Stimulated activated memory B cell treated with anti-CD40 and anti-IgM and Interleukin-4, amounts not matched to agents 10 μg/mL and 1 μg/mL and 100 μg/mL, for 72 hours (primary cell): ENCODE measurements at regions not wholly inside any gene's neighbourhood (a gene's known extent, or its start where the extent isn't known, plus 50 kb on each side); places are given as distances from the start of the nearest gene placed in this dataset.

Experiments
- ATAC-seq: fragments of 150-1000 bp; cut with Tn5 transposase; 2 replicates; pipeline ENCODE4 v1.10.0; 2021
- H3K27ac Mint-ChIP-seq: one replicate; pipeline ENCODE4 v1.8.0; 2022; ENCODE audit warnings: mild to moderate bottlenecking, mixed read lengths
- H3K27me3 Mint-ChIP-seq: one replicate; pipeline ENCODE4 v1.8.0; 2022; ENCODE audit warnings: mixed read lengths
- H3K36me3 Mint-ChIP-seq: one replicate; pipeline ENCODE4 v1.8.0; 2022; ENCODE audit warnings: mixed read lengths
- H3K4me1 Mint-ChIP-seq: one replicate; pipeline ENCODE4 v1.8.0; 2022; ENCODE audit warnings: mixed read lengths
- H3K4me3 Mint-ChIP-seq: one replicate; pipeline ENCODE4 v1.8.0; 2022; ENCODE audit warnings: mild to moderate bottlenecking, moderate library complexity, mixed read lengths
- H3K9me3 Mint-ChIP-seq: one replicate; pipeline ENCODE4 v1.8.0; 2022; ENCODE audit warnings: mixed read lengths

GRCh38 chr5:6183391-6184390, 194.7 kb downstream of the MED10 start:
- Mint-ChIP-seq H3K27ac (no peak overlapping the region), H3K27me3 (peaks cover 15% of the 10 kb centered on the region), H3K36me3 (no peaks in the 10 kb centered on the region), H3K9me3 (no peaks in the 10 kb centered on the region), H3K4me3 (no peak overlapping the region), H3K4me1 (peaks cover 16% of the 10 kb centered on the region)
- ATAC-seq = no peak

DNA sequence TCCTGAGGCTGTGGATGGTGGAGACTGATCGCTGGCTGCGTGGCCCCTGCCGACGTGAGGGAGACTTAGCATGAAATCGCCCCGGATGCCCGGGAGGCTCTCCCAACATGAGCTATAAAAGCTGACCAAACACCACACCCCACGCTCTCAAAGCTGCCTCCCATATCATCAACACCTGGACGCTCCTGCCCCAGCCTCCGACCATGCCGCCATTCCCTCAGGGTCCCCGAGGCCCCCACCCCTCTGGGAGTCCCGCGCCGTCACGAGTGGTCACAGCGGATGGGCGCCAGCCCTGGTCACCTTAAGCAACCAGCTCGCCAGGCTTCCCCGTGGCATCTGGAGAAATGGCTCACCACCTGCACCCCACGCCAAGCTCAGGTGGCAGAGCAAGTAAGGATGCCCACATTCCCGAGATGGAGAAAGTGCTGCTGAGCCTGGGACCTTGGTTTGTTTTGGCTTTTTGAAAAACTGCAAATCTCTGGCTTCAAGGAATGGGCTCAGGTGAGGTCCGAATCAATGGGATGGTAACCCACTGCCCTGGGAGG, 196.0 kb downstream of the MED10 start:
- H3K4me1 Mint-ChIP-seq = peaks cover 3% of the 10 kb centered on the region

DNA sequence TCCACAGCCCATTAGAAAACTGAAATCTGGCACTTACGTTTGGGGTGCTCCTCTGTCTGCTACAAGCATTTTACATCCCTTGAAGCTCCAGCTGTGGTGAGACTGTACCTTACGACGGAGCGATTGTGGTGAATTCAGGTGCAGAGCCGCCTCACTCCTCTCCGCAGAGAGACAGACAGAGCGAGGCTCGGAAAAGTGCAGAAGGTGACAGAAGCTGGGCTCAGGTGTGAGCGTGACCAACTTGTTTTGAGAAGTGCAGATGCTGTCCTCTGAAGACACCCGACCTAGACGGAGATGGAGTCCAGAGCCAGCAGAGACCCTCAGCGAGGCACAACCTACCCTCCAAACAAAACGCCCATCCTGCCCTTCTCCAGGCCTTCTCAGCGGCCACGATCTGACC, 196.5 kb downstream of the MED10 start:
- peaks cover 4% of the 10 kb centered on the region for H3K9me3 Mint-ChIP-seq
- H3K4me3 Mint-ChIP-seq = no peak overlapping the region
- ATAC-seq = no peak
- H3K4me1 Mint-ChIP-seq = no peaks in the 10 kb centered on the region
- H3K27me3 Mint-ChIP-seq = peaks cover 15% of the 10 kb centered on the region
- H3K36me3 Mint-ChIP-seq = no peaks in the 10 kb centered on the region
- no peak overlapping the region for H3K27ac Mint-ChIP-seq

More for the DNA sequence above, 196.0 kb downstream of the MED10 start:
- Mint-ChIP-seq H3K36me3 (no peaks in the 10 kb centered on the region), H3K27ac (no peak overlapping the region), H3K27me3 (peaks cover 15% of the 10 kb centered on the region), H3K9me3 (peaks cover under 1% of the 10 kb centered on the region), H3K4me3 (no peak overlapping the region)
- ATAC-seq = no peak

DNA sequence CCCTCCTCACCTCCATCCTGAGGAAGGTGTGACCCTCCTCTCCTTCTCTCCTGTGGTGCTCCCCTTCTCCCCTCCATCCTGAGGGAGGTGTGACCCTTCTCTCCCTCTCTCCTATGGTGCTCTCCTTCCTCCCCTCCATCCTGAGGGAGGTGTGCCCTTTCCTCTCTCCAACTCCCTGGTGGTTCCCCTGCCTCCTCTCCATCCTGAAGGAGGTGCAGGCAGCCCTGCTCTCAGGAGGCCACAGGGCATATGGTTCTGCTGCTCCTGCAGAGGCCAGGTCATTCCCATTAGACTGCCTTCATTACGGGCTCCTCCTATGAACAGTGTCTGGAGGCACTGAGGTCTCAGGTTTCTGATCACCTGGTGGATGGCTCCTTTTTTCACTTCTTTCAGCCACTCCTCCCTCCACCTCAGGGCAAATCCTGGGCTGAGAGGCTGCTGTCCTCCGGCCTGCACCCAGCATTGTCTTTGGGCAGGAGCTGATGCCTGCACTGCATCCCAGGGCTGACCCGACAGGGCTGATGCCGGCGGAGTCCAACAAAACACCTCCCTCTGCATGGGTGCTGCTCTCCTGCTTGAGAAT, 197.1 kb downstream of the MED10 start:
- Mint-ChIP-seq H3K4me1 (peaks cover 2% of the 10 kb centered on the region), H3K4me3 (no peak overlapping the region), H3K9me3 (peaks cover 4% of the 10 kb centered on the region), H3K27me3 (peaks cover 15% of the 10 kb centered on the region), H3K27ac (no peak overlapping the region), H3K36me3 (no peaks in the 10 kb centered on the region)
- no peak for ATAC-seq

DNA sequence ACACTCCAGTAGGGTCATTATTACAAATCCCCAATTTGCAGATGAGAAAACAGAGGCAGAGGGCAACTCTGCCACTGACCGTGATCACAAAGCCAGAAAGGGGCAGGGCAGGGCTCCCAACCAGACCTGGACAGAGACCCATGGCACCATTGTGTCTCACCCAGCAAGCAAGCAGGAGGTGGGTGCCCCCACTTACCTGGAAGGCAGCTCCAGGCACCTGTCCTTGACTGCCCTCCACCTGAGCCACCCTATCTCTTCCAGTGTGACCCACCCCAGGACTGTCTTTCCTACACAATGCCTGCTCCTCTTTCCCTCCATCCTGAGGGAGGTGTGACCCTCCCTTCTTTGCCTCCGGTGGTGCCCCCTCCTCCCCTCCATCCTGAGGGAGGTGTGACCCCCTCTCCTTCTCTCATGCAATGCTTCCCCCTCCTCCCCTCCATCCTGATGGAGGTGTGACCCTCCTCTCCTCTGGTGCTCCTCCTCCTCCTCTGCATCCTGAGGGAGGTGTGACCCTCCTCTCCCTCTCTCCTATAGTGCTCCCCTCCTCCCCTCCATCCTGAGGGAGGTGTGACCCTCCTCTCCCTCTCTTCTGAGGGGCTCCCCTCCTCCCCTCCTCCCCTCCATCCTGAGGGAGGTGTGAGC, 198.0 kb downstream of the MED10 start:
- peaks cover 4% of the 10 kb centered on the region for H3K9me3 Mint-ChIP-seq
- no peaks in the 10 kb centered on the region for H3K36me3 Mint-ChIP-seq
- ATAC-seq = no peak
- H3K27me3 Mint-ChIP-seq = peaks cover 15% of the 10 kb centered on the region
- peaks cover 6% of the 10 kb centered on the region for H3K4me1 Mint-ChIP-seq
- no peak overlapping the region for H3K4me3 Mint-ChIP-seq
- no peak overlapping the region for H3K27ac Mint-ChIP-seq

DNA sequence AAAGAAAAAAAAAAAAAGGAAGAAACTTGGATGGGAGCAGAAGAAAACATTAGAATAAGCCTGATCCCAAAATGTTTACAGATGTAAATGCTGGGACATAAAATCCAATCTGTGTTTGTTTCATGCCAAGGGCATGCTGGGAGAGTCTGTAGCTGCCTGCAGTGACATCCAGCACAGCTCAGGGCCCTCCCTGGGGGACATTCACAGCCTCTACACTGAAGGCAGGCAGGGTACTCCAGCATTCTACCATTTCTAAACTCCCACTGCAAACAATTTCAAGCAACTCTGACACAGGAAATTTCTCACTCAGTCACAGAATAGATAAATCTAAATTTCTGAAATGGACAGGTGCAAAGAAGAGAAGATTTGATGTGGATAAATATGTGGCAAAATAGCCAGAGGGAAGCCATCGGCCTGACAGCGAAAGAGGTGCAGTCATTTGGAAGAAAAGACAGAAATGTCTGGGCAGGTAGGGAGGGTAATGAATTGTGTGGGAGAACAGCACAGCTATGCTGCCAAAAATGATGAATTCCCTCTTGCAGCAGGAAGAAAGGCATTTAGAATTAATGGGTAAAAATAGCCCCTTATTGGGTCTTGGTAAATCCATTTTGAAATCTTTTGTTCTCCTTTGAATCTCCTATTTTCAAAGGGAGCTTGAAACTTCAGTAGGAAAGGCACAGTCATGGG, 199.4 kb downstream of the MED10 start:
- Mint-ChIP-seq H3K36me3 (no peaks in the 10 kb centered on the region), H3K27ac (no peak overlapping the region), H3K4me3 (no peak overlapping the region), H3K27me3 (peaks cover 15% of the 10 kb centered on the region), H3K9me3 (peaks cover 4% of the 10 kb centered on the region), H3K4me1 (peaks cover 6% of the 10 kb centered on the region)
- no peak for ATAC-seq

DNA sequence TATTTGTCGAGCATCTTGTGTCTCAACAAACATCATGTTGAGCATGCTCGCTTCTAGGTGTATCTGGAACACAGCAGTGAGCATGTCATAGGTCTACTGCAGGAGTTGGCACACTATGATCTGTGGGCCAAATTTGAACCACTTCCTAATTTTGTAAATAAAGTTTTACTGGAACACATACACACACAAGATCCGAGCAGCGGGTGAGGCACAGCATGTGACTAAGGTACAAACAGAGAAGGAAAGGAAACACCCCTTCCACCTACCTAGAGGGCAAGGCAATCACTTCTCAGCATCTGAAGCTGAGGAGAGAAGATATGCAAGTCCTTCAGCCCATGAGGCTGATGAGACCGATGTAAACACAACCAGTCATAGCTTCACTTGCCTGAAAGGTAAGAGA, 200.4 kb downstream of the MED10 start:
- ATAC-seq = no peak
- Mint-ChIP-seq H3K4me1 (peaks cover 6% of the 10 kb centered on the region), H3K4me3 (no peak overlapping the region), H3K9me3 (peaks cover 4% of the 10 kb centered on the region), H3K36me3 (no peaks in the 10 kb centered on the region), H3K27ac (no peak overlapping the region), H3K27me3 (peaks cover 15% of the 10 kb centered on the region)

- ATAC-seq = peak; percentile 57
- Mint-ChIP-seq H3K9me3 (peaks cover 4% of the 10 kb centered on the region), H3K36me3 (no peaks in the 10 kb centered on the region), H3K4me1 (peaks cover 6% of the 10 kb centered on the region), H3K27me3 (peaks cover 9% of the 10 kb centered on the region), H3K4me3 (no peak overlapping the region), H3K27ac (no peak overlapping the region)
Measured at GRCh38 chr5:6176102-6176693, 202.1 kb downstream of the MED10 start.

GRCh38 chr5:6175172-6175854, 203.0 kb downstream of the MED10 start:
- H3K27me3 Mint-ChIP-seq = peaks cover under 1% of the 10 kb centered on the region
- H3K9me3 Mint-ChIP-seq = peaks cover 4% of the 10 kb centered on the region
- ATAC-seq = no peak
- no peaks in the 10 kb centered on the region for H3K36me3 Mint-ChIP-seq
- H3K4me1 Mint-ChIP-seq = peaks cover 6% of the 10 kb centered on the region
- H3K4me3 Mint-ChIP-seq = no peak overlapping the region
- no peak overlapping the region for H3K27ac Mint-ChIP-seq

GRCh38 chr5:6169660-6170059, 208.7 kb downstream of the MED10 start:
- ATAC-seq = no peak

GRCh38 chr5:6166698-6167394, 211.5 kb downstream of the MED10 start:
- no peak for ATAC-seq
- H3K27me3 Mint-ChIP-seq = peaks cover 28% of the 10 kb centered on the region
- H3K9me3 Mint-ChIP-seq = peaks cover 6% of the 10 kb centered on the region
- no peak overlapping the region for H3K4me3 Mint-ChIP-seq
- no peak overlapping the region for H3K27ac Mint-ChIP-seq
- no peaks in the 10 kb centered on the region for H3K36me3 Mint-ChIP-seq
- no peaks in the 10 kb centered on the region for H3K4me1 Mint-ChIP-seq

More at GRCh38 chr5:6169660-6170059, 208.7 kb downstream of the MED10 start:
- peaks cover 6% of the 10 kb centered on the region for H3K9me3 Mint-ChIP-seq
- H3K27me3 Mint-ChIP-seq = peaks cover 10% of the 10 kb centered on the region
- H3K4me1 Mint-ChIP-seq = no peaks in the 10 kb centered on the region
- H3K27ac Mint-ChIP-seq = no peak overlapping the region
- H3K36me3 Mint-ChIP-seq = no peaks in the 10 kb centered on the region
- H3K4me3 Mint-ChIP-seq = no peak overlapping the region

GRCh38 chr5:6163913-6164312, 214.4 kb downstream of the MED10 start:
- H3K36me3 Mint-ChIP-seq = no peaks in the 10 kb centered on the region
- no peaks in the 10 kb centered on the region for H3K9me3 Mint-ChIP-seq
- no peaks in the 10 kb centered on the region for H3K4me1 Mint-ChIP-seq
- H3K4me3 Mint-ChIP-seq = no peak overlapping the region
- peaks cover 43% of the 10 kb centered on the region for H3K27me3 Mint-ChIP-seq
- no peak overlapping the region for H3K27ac Mint-ChIP-seq
- ATAC-seq = no peak

DNA sequence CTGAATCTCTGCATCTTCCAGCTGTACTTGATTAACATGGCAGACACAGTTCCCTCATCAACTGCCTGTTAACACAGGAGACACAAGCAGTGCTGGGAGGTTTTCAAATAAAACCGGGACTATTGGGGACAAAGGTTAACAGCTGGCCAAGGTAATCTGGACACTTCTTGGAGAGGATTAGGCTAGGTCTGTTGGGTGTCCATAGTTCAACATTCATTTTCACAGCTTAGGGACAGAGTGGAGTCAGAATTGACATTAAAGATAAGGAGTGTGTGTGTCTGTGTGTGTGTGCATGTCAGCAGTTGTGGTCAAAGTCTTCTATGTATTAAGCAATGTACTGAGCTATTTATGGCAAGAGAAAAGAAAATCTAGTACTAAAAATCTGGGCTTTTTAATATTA, 216.2 kb downstream of the MED10 start:
- H3K27ac Mint-ChIP-seq = no peak overlapping the region
- no peaks in the 10 kb centered on the region for H3K36me3 Mint-ChIP-seq
- H3K4me1 Mint-ChIP-seq = no peaks in the 10 kb centered on the region
- peaks cover 44% of the 10 kb centered on the region for H3K27me3 Mint-ChIP-seq
- H3K9me3 Mint-ChIP-seq = no peaks in the 10 kb centered on the region
- ATAC-seq = no peak
- no peak overlapping the region for H3K4me3 Mint-ChIP-seq

- Mint-ChIP-seq H3K4me1 (no peaks in the 10 kb centered on the region), H3K4me3 (no peak overlapping the region), H3K27me3 (peaks cover 50% of the 10 kb centered on the region), H3K9me3 (no peaks in the 10 kb centered on the region), H3K27ac (no peak overlapping the region), H3K36me3 (no peaks in the 10 kb centered on the region)
- no peak for ATAC-seq
Measured at GRCh38 chr5:6161257-6161656, 217.1 kb downstream of the MED10 start.
